Endothelial cell of umbilical vein (primary cell): ENCODE measurements at regions not wholly inside any gene's neighbourhood (a gene's known extent, or its start where the extent isn't known, plus 50 kb on each side); places are given as distances from the start of the nearest gene placed in this dataset.

ENCODE experiments used
- CTCF ChIP-seq, 2 donors: IDR thresholded peaks; 1 replicate in 1 of 2; 2 replicates in 1 of 2; pipeline ENCODE4 v1.5.1; 2011; ENCODE audit warnings: low read length in 2 of 2, mild to moderate bottlenecking in 2 of 2, moderate library complexity in 2 of 2, control low read depth in 1 of 2, inconsistent platforms in 1 of 2, low read depth in 1 of 2; ENCODE audit not compliant: insufficient read depth in 1 of 2; ENCODE audit errors: extremely low read depth in 1 of 2
- MYC ChIP-seq: IDR thresholded peaks from one replicate; pipeline ENCODE4 v1.6.1; 2011; ENCODE audit warnings: mild to moderate bottlenecking, low read depth, low read length

- TF ChIP-seq CTCF (IDR thresholded peaks at IDR 0.05; ENCODE audit: extremely low read depth in 1 of 2, insufficient read depth in 1 of 2, low read depth in 1 of 2, low read length in 2 of 2) (no peak), MYC (no peak)
These were observed 330.5 kb downstream of the MAF start for GRCh38 chr16:79270011-79270410.
